Panc1 (cell line): ENCODE measurements at regions not wholly inside any gene's neighbourhood (a gene's known extent, or its start where the extent isn't known, plus 50 kb on each side); places are given as distances from the start of the nearest gene placed in this dataset.

ENCODE experiments used
- ATAC-seq: fragments of 200-7000 bp; cut with Tn5 transposase; 2 replicates; pipeline ENCODE4 v1.9.1; 2020; ENCODE audit warnings: mild to moderate bottlenecking, moderate library complexity
- BruUV-seq: library from RNA; stranded (reverse); fragments of 400-500 nt; replicated peaks from 2 replicates; lab custom pipeline; 2021; lab: Mats Ljungman, UMichigan
- CTCF ChIA-PET: fragments of 300-600 bp; sonication (Branson Sonifier 250); formaldehyde crosslinking; loops from one replicate; lab custom pipeline; 2022; ENCODE audit warnings: antibody characterized with exemption; lab: Charles Lee
- POLR2A ChIA-PET: fragments of 300-600 bp; sonication (Branson Sonifier 250); formaldehyde crosslinking; loops from one replicate; lab custom pipeline; 2022; ENCODE audit warnings: antibody characterized with exemption; lab: Charles Lee
- DNase-seq: peaks from one replicate; pipeline ENCODE4 v3.0.0-alpha.2; 2010; ENCODE audit warnings: low read depth, low spot score
- H3K27ac ChIP-seq: 2 replicates; pipeline ENCODE4 v1.5.1; 2011; ENCODE audit warnings: mild to moderate bottlenecking, low read length, inconsistent platforms
- H3K27me3 ChIP-seq: fragments of 200-500 bp; sonication (Bioruptor generic); 2 replicates; pipeline ENCODE4 v1.6.0; 2014; ENCODE audit warnings: low read length, inconsistent platforms; ENCODE audit not compliant: control insufficient read depth, insufficient read depth
- H3K36me3 ChIP-seq: fragments of 200-500 bp; sonication (Bioruptor generic); 2 replicates; pipeline ENCODE4 v1.5.1; 2014; ENCODE audit warnings: inconsistent platforms, mild to moderate bottlenecking, low read length, moderate library complexity; ENCODE audit not compliant: control insufficient read depth, insufficient read depth
- H3K4me1 ChIP-seq: 2 replicates; pipeline ENCODE4 v1.5.1; 2011; ENCODE audit warnings: inconsistent platforms, mild to moderate bottlenecking, low read length, moderate library complexity; ENCODE audit not compliant: control insufficient read depth, insufficient read depth
- H3K4me3 ChIP-seq, 2 experiments: 2 replicates each; pipeline ENCODE4 v1.5.1; 2011 to 2012; ENCODE audit warnings: low read depth in 2 of 2, low read length in 2 of 2, mild to moderate bottlenecking in 2 of 2, inconsistent platforms in 1 of 2, moderate library complexity in 1 of 2
- H3K9me3 ChIP-seq: fragments of 200-500 bp; sonication (Bioruptor generic); 2 replicates; pipeline ENCODE4 v1.5.1; 2014; ENCODE audit warnings: low read depth, mild to moderate bottlenecking, inconsistent platforms, low read length, moderate library complexity; ENCODE audit not compliant: control insufficient read depth, insufficient read depth
- POLR2AphosphoS5 ChIP-seq: IDR thresholded peaks from 2 replicates; pipeline ENCODE4 v1.6.1; 2012; ENCODE audit warnings: mild to moderate bottlenecking, low read depth, low read length, moderate library complexity
- SIN3A ChIP-seq: IDR thresholded peaks from 2 replicates; pipeline ENCODE4 v1.6.1; 2012; ENCODE audit warnings: low read depth, mild to moderate bottlenecking, low read length, moderate library complexity, borderline replicate concordance; ENCODE audit not compliant: insufficient read depth
- TCF7L2 ChIP-seq: IDR thresholded peaks from 2 replicates; pipeline ENCODE4 v1.6.1; 2011; ENCODE audit warnings: mild to moderate bottlenecking, low read depth, low read length, inconsistent platforms
- in situ Hi-C: cut with HindIII; loops from 2 replicates; pipeline ENCODE4 v1.10.0; 2016; ENCODE audit warnings: low sequenced_read_pairs, low pct_unique_long_range_greater_than_20kb
- intact Hi-C: fragments of 100-400 bp; cut with micrococcal nuclease; formaldehyde crosslinking; loops from one replicate; pipeline ENCODE4 v1.10.0; 2022; ENCODE audit not compliant: unreplicated experiment
- TF ChIP-seq, protein P1 (sequence below), 2 experiments: IDR thresholded peaks; 2 replicates each; pipeline ENCODE4 v1.6.1; 2011 to 2012; ENCODE audit warnings: low read depth in 2 of 2, control low read depth in 1 of 2, low read length in 1 of 2, mild to moderate bottlenecking in 1 of 2, moderate library complexity in 1 of 2; ENCODE audit not compliant: insufficient read depth in 1 of 2
- TF ChIP-seq, protein P2 (sequence below): fragments of 450-650 bp; IDR thresholded peaks from 2 replicates; pipeline ENCODE4 v1.5.1; 2017; ENCODE audit warnings: mild to moderate bottlenecking

DNA sequence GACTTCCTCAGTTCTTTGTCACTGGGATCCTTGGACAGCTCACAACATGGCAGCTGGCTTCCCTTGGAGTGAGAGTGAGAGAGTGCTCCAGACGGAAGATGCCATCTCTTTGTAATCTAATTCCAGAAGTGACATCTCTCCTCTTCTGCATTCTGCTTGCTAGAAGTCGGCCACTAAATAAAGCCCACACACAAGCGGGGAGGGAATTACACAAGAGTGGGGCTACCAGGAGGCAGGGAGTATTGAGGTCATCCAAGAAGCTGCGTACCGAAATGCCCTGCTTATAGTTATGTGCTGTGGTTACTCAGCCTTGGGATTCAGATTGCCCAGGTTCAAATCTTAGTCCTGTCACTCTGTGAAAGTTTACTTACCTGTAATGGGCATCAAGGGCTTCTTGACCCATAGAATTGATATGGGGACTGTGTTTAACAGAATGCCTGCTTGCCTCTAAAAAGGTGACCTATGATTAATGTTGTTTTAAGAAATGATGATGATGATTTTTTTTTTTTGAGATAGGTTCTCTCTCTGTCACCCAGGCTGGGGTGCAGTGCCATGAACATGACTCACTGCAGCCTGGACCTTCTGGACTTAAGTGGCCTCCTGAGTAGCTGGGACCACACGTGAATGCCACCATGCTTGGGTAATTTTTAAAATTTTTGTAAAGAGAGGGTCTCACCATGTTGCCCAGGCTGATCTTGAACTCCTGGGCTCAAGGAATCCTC, 120.9 kb upstream of the HS3ST2 start:
- Histone ChIP-seq H3K4me3 (no peak overlapping the region), H3K9me3 (no peaks in the 10 kb centered on the region), H3K27me3 (peaks cover 39% of the 10 kb centered on the region), H3K27ac (no peak overlapping the region), H3K36me3 (no peaks in the 10 kb centered on the region), H3K4me1 (no peaks in the 10 kb centered on the region)
- ChIA-PET POLR2A (no interaction called here), CTCF (interaction anchor here (0.9 kb wide), 1 partner anchor 12 kb away, joined by 3 read pairs; no protein-coding TSS in a partner anchor)
- DNase-seq (no peak), ATAC-seq (no peak)
- in situ Hi-C loops = no loop called here
- TF ChIP-seq, protein P1, sequence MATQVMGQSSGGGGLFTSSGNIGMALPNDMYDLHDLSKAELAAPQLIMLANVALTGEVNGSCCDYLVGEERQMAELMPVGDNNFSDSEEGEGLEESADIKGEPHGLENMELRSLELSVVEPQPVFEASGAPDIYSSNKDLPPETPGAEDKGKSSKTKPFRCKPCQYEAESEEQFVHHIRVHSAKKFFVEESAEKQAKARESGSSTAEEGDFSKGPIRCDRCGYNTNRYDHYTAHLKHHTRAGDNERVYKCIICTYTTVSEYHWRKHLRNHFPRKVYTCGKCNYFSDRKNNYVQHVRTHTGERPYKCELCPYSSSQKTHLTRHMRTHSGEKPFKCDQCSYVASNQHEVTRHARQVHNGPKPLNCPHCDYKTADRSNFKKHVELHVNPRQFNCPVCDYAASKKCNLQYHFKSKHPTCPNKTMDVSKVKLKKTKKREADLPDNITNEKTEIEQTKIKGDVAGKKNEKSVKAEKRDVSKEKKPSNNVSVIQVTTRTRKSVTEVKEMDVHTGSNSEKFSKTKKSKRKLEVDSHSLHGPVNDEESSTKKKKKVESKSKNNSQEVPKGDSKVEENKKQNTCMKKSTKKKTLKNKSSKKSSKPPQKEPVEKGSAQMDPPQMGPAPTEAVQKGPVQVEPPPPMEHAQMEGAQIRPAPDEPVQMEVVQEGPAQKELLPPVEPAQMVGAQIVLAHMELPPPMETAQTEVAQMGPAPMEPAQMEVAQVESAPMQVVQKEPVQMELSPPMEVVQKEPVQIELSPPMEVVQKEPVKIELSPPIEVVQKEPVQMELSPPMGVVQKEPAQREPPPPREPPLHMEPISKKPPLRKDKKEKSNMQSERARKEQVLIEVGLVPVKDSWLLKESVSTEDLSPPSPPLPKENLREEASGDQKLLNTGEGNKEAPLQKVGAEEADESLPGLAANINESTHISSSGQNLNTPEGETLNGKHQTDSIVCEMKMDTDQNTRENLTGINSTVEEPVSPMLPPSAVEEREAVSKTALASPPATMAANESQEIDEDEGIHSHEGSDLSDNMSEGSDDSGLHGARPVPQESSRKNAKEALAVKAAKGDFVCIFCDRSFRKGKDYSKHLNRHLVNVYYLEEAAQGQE (IDR thresholded peaks at IDR 0.05; ENCODE audit: insufficient read depth in 1 of 2, low read depth in 2 of 2, low read length in 1 of 2) = no peak
- no peak for TF ChIP-seq SIN3A
- no peak for TF ChIP-seq POLR2AphosphoS5
- TF ChIP-seq TCF7L2 = no peak
- TF ChIP-seq, protein P2, sequence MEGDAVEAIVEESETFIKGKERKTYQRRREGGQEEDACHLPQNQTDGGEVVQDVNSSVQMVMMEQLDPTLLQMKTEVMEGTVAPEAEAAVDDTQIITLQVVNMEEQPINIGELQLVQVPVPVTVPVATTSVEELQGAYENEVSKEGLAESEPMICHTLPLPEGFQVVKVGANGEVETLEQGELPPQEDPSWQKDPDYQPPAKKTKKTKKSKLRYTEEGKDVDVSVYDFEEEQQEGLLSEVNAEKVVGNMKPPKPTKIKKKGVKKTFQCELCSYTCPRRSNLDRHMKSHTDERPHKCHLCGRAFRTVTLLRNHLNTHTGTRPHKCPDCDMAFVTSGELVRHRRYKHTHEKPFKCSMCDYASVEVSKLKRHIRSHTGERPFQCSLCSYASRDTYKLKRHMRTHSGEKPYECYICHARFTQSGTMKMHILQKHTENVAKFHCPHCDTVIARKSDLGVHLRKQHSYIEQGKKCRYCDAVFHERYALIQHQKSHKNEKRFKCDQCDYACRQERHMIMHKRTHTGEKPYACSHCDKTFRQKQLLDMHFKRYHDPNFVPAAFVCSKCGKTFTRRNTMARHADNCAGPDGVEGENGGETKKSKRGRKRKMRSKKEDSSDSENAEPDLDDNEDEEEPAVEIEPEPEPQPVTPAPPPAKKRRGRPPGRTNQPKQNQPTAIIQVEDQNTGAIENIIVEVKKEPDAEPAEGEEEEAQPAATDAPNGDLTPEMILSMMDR = no peak
- no TSS peak for BruUV-seq
- intact Hi-C loops = no loop called here

DNA sequence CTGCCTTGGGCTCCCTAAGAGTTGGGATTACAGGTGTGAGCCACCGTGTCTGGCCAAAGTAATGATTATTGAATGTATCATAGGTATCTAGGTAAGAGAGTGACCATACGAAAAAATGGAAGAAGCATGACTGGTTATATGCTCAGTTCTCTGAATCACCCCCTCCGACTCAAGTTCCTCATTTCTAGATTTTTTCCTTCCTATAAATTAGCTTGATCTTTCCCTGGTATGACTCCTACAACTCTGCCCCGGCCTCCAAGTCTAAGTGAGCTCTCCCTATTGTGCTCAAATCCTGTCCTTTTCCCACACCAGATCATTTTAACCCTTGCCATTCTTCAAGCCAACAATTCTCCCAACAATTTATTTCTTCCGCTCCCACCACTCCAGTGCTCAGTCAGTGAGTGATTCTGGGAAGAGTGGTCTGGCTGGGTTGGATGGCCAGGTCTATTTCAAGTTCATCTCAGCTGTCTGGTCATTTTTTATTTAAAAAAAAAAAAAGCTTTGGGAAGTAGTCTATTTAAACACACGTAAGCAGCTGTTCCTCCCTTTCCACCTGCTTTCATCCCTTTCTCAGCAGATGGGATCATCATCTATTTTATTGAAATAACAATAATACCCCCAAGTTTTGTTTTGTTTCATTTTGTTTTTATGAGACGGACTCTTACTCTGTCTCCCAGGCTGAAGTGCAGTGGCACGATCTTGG, 120.2 kb upstream of the HS3ST2 start:
- ChIA-PET POLR2A (interaction anchor here (0.7 kb wide), 1 partner anchor 1113 kb away, joined by 3 read pairs; no protein-coding TSS in a partner anchor), CTCF (interaction anchor here (0.9 kb wide), 1 partner anchor 12 kb away, joined by 3 read pairs; no protein-coding TSS in a partner anchor)
- ATAC-seq (no peak), DNase-seq (no peak)
- H3K36me3 ChIP-seq = no peaks in the 10 kb centered on the region
- peaks cover 34% of the 10 kb centered on the region for H3K27me3 ChIP-seq
- H3K9me3 ChIP-seq = no peaks in the 10 kb centered on the region
- no peak overlapping the region for H3K27ac ChIP-seq
- H3K4me1 ChIP-seq = no peaks in the 10 kb centered on the region
- in situ Hi-C loops = no loop called here
- no TSS peak for BruUV-seq
- TF ChIP-seq SIN3A (no peak), TCF7L2 (no peak), POLR2AphosphoS5 (no peak)
- TF ChIP-seq, protein P1 (IDR thresholded peaks at IDR 0.05; ENCODE audit: insufficient read depth in 1 of 2, low read depth in 2 of 2, low read length in 1 of 2) = no peak
- TF ChIP-seq, protein P2 = no peak
- intact Hi-C loops = no loop called here
- no peak overlapping the region for H3K4me3 ChIP-seq
